ENCODE measurements at regions not wholly inside any gene's neighbourhood (a gene's known extent, or its start where the extent isn't known, plus 50 kb on each side); places are given as distances from the start of the nearest gene placed in this dataset.
"Not testable (repeated sequence)": the region's sequence is repeated elsewhere in the genome, so short reads cannot be mapped to it uniquely, and the experiment has no call there.

- DNase-seq: no peak
Measured at GRCh38 chr5:96483878-96484277, 50.8 kb upstream of the PCSK1 start.

GRCh38 chr5:96487859-96488258 is 54.8 kb upstream of the PCSK1 start:
- DNase-seq: no peak

- DNase-seq: no peak
Measured at GRCh38 chr5:96489532-96489931, 56.5 kb upstream of the PCSK1 start.

DNA sequence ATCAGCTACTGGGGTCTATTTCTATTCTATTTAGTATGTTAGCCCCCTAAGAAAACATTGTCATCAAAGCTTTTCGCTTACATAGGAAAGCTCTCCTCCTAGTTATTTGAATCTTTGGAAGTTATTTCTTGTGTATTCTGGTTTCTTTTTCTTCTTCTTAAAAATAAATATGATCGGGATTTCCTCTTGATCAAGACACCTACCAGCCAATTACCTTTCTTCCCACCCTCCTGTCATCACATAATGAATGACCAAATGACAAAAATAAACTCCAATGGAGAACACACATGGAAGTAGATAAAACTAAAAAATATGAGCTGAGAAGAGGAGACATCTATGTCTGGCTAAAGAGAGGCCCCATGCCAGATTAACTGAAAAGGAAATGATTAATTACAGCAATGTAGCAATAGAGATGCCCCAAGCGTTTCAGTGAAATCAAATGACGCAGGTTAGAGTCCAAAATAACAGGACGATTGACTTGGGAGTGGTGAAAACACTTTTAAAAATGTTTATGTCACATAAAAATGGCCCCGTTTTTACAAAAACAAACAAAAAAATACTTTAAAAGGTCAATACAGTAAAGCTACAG is 59.5 kb upstream of the PCSK1 start:
- no peak for DNase-seq

DNA sequence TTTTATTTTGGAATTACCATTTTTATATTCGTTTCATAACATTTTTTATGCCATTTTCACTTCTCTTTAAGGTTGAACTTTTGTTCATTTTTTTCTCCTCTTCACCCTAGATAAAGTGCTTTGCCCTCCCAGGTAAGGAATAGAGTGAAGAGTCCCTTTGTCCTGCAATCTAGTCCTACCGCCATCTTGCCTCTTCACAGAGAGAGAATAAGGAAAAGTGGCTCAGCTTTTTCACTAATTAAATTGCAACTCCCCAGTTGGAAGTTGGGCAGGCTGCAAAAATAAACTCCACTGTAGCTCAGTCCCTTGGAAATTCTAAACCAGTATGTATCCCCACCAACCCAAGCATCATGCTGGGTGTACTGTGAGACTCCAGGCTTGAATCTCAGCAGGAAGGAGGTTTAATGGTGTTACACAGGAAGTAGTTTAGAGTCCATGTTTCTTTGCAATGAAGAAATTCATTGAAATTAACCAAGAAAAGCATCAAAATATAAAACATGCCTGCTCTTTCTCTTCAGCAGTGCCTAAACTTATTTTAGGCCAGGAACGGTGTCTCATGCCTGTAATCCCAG is 60.3 kb upstream of the PCSK1 start:
- no peak for DNase-seq

DNA sequence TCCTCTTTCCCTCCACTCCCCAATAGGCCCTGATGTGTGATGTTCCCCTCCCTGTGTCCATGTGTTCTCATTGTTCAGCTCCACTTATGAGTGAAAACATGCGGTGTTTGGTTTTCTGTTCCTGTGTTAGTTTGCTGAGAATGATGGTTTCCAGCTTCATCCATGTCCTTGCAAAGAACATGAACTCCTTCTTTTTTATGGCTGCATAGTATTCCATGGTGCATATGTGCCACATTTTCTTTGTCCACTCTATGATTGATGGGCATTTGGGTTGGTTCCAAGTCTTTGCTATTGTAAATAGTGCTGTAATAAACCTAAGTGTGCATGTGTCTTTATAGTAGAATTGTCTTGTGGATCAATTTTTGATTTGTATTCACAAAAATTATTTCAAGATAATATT is 62.4 kb upstream of the PCSK1 start:
- not testable (repeated sequence) for DNase-seq

GRCh38 chr5:96497027-96497426 is 64.0 kb upstream of the PCSK1 start:
- DNase-seq: not testable (repeated sequence)

DNA sequence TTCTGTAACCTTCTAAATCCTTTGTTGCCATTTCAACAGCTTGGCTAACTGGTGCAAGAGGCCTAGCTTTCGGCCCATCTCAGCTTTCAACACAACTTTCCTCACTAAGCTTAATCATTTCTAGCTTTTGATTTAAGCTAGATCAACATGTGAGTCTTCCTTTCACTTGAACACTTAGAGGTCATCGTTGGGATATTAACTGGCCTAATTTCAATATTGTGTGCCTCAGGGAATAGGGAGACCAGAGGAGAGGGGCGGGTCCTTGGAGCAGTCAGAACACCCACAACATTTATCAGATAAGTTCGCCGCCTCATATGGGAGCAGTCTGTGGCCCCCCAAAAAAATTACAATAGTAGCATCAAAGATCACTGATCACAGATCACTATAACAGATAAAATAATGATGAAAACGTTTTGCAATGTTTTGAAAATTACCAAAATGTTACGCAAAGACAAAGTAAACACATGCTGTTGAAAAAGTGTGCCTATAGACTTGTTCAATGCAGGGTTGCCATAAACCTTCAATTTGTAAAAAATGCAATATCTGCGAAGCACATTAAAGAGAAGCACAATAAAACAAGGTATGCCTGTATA is 66.8 kb upstream of the PCSK1 start:
- no peak for DNase-seq

GRCh38 chr5:96501991-96502646 is 69.1 kb upstream of the PCSK1 start:
- DNase-seq: no peak

GRCh38 chr5:96503501-96504236 is 70.6 kb upstream of the PCSK1 start:
- DNase-seq: peak; percentile 77 to 82

- no peak for DNase-seq
Measured at GRCh38 chr5:96506376-96506775, 73.3 kb upstream of the PCSK1 start.

DNA sequence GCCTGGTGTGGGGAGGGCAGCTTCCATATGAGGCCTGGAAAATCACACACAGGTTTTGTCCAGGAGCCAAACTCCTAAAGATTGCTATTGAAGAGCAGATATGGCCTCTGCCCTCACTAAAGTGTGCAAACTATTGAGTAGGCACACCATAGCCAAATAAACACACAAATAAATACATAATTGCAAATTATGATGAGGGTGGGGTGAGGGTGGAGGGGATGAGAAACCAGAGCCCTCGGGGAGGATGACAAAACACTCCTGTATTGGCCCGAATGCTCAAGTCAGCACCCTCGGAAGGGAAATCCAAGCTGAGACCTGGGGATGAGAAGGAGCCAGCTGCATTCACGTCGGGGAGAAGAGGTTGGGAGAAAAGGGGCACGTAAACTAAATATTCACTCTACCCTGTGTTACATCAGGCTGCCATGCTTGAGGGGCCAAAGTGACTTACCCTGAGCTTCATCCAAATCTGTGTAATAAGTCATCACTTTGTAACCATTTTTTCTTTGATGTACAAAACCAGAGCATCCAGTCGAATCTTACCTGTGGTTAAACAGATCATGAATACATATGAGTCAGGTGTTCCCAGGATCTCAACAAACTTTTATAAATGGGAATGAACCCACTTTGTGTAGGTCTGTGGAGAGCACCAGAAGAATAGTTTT is 73.9 kb upstream of the PCSK1 start:
- no peak for DNase-seq

- no peak for DNase-seq
Measured at GRCh38 chr5:96509316-96509715, 76.3 kb upstream of the PCSK1 start.

- peak in 1 of 2 experiments; percentile 23 for DNase-seq
Measured at GRCh38 chr5:96509721-96510350, 76.8 kb upstream of the PCSK1 start.

DNA sequence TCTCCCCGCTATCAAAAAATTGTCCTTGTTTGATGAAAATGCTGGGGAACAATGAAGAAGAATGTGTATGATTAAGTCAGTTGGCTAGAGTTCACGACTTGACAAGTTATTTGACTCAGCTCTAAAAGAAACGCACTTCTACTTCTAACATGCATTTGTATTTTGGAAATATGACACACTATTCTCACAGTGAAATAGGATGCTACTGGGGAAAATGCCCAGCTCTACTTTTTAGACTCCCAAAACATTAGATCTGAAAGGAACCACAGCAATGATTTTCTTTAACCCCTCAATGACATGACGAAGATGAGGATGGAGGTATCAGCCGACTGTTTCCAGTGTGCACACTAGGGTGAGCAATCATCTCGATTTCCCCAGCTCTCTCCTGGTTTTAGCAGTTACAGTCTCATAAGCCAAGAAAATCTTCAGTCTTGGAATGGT is 83.6 kb upstream of the PCSK1 start:
- DNase-seq: no peak

DNA sequence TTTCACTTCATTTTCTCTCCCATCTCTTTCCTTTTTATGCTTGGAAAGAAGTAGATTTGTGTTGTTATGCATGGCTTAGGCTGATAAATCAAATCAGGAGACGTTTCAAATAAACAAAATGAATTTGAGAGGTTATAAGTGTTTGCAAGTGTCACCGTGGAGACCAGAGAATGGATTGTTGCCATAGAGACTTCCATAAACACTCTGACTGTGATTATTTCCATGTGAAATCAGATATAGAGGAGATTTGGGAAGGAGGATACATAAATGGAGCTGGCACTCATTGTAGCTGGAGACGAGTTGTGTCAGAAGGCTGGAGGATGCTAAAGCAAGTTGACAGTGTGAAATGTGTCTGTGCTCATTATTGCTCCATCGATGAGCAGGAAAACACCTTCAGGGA is 84.2 kb upstream of the PCSK1 start:
- peak in 1 of 2 experiments; percentile 31 for DNase-seq

GRCh38 chr5:96520345-96520744 is 87.3 kb upstream of the PCSK1 start:
- no peak for DNase-seq

DNA sequence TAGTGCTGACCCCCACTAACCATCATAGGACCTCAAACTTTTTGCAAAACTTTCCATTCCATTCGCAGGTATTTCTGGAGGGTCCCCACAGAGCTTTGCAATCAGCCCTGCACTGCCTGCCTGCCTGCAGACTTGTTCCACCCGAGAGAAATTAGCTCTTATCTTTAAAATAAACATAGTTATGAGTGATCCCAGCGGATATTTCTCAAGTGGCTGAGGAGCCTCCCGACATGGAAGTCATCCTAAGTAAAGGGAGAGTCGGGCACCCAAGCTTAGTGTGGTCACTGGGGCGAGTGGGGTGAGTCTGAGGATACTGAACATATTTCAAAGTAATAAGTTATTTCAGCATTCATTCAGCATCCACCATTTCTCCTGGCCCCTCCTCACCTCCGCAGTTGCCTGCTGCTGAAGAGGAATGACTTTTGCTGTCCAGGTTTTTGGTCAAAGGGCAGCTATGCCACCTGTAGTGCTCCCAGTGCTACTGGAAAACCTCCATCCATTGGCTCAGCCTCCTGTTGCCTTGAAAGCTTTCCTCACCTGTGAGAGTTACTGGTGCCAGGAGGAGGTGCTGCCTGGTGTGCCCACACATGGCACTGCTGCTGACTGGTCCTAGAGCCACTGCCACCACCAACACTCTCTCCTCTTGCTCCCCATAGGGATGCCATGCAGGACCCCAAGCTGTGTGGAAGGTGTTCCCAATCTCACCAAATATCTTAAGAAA is 89.7 kb upstream of the PCSK1 start:
- no peak for DNase-seq

DNA sequence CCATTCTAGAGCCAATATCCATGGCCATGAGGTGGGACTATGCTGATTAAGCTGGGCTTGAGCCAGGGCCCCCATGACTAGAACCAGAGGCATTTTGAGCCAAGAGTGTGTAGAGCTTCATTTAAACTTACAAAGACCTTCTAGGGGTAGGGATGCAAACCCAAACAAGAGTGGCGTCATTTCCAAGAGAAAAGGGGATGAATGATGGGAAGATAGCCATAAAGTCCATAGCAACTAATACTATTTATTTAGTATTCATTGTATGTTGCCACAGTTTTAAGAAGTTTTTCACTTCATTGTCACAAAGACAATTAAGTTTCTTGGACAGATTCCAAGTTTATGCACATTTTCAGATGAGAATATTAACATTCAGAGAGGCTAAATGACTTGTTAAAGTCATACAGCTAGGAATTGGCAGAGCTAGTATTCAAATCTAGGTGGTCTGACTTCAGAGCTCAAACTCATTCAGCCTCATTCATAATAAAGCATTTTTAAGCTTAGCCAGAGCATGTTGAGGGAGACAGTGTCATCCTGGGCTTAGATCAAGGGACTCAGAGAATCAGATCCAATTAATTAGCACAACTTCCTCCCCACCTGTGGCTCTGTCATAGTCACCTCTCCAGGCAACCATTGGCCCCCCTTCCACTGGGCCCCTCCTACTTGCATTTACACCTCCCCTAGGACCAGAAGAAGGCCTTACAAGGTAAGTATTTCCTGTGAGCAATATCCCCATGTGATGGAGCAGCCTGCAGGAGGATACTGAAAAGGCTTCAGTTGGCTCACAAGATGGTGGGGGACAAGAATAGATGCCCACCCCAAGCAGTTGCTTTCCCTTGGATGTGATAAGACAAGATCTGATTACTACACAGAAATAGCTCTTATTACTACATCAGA is 95.0 kb upstream of the PCSK1 start:
- DNase-seq: no peak

GRCh38 chr5:96528826-96529474 is 95.9 kb upstream of the PCSK1 start:
- no peak for DNase-seq
